NT2/D1 (cell line): ENCODE measurements at regions not wholly inside any gene's neighbourhood (a gene's known extent, or its start where the extent isn't known, plus 50 kb on each side); places are given as distances from the start of the nearest gene placed in this dataset.

ENCODE experiments used
- SUZ12 ChIP-seq: IDR thresholded peaks from 2 replicates; pipeline ENCODE4 v1.6.1; 2011; ENCODE audit not compliant: insufficient read length, insufficient read depth; ENCODE audit errors: extremely low read depth
- ZNF274 ChIP-seq: IDR thresholded peaks from 2 replicates; pipeline ENCODE4 v1.6.1; 2011; ENCODE audit warnings: mild to moderate bottlenecking, low read depth, low read length

DNA sequence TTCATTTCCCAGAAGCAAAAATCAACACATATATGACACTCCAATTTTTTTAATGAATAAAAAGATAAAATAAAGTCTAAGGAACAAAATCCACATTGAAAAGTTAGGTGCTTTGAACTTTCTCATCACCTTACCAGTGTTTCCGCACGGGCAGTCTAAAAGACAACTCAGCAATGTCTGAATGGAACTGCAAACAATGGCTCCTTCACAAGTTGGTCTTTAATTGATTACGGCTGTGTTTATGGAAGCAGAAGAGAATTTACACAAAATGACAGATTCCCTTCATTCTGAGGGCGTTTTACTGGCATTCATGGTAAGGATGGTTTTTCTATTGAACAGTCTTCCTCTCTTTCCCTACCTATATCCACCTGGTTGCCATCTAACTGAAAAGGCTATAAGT is 65.0 kb upstream of the RNPC3 start:
- no peak for TF ChIP-seq SUZ12
- no peak for TF ChIP-seq ZNF274
